NT2/D1 (cell line): ENCODE measurements at regions not wholly inside any gene's neighbourhood (a gene's known extent, or its start where the extent isn't known, plus 50 kb on each side); places are given as distances from the start of the nearest gene placed in this dataset.

ENCODE experiments used
- SUZ12 ChIP-seq: IDR thresholded peaks from 2 replicates; pipeline ENCODE4 v1.6.1; 2011; ENCODE audit not compliant: insufficient read length, insufficient read depth; ENCODE audit errors: extremely low read depth
- YY1 ChIP-seq: IDR thresholded peaks from 2 replicates; pipeline ENCODE4 v1.6.1; 2011; ENCODE audit not compliant: insufficient read length, insufficient read depth
- ZNF274 ChIP-seq: IDR thresholded peaks from 2 replicates; pipeline ENCODE4 v1.6.1; 2011; ENCODE audit warnings: mild to moderate bottlenecking, low read depth, low read length

GRCh38 chr15:100783760-100784492 lies 95.7 kb upstream of the ALDH1A3 start:
- TF ChIP-seq ZNF274 (no peak), YY1 (no peak), SUZ12 (no peak)
